ENCODE measurements at regions not wholly inside any gene's neighbourhood (a gene's known extent, or its start where the extent isn't known, plus 50 kb on each side); places are given as distances from the start of the nearest gene placed in this dataset.

DNA sequence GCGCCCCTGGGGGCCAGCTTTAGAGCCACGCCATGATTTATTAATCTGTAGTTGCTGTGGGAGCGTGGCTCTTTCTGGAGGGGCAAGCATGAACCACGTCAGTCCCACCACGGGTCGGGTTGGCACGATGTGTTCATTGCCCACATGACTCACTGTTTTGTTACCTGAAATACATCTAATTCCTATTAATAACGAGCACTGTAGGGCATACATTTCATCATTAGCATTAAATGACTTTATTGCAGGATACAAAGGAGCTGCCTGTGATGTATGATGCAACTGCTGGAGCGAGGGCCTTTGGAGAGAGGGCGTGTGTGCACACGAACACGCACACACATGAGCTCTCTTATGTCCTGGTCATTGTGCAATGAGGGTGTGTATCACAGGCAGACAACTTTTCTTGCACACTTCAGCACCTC lies 127.0 kb downstream of the INHBB start:
- no peak overlapping the region for H3K4me3 ChIP-seq (ENCODE audit: low read depth, low read length)
- TF ChIP-seq, protein P1, sequence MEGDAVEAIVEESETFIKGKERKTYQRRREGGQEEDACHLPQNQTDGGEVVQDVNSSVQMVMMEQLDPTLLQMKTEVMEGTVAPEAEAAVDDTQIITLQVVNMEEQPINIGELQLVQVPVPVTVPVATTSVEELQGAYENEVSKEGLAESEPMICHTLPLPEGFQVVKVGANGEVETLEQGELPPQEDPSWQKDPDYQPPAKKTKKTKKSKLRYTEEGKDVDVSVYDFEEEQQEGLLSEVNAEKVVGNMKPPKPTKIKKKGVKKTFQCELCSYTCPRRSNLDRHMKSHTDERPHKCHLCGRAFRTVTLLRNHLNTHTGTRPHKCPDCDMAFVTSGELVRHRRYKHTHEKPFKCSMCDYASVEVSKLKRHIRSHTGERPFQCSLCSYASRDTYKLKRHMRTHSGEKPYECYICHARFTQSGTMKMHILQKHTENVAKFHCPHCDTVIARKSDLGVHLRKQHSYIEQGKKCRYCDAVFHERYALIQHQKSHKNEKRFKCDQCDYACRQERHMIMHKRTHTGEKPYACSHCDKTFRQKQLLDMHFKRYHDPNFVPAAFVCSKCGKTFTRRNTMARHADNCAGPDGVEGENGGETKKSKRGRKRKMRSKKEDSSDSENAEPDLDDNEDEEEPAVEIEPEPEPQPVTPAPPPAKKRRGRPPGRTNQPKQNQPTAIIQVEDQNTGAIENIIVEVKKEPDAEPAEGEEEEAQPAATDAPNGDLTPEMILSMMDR (IDR thresholded peaks at IDR 0.05; ENCODE audit: insufficient read depth, low read depth, low read length), result no peak
- DNase-seq (ENCODE audit: low read depth), result peak; percentile 8

DNA sequence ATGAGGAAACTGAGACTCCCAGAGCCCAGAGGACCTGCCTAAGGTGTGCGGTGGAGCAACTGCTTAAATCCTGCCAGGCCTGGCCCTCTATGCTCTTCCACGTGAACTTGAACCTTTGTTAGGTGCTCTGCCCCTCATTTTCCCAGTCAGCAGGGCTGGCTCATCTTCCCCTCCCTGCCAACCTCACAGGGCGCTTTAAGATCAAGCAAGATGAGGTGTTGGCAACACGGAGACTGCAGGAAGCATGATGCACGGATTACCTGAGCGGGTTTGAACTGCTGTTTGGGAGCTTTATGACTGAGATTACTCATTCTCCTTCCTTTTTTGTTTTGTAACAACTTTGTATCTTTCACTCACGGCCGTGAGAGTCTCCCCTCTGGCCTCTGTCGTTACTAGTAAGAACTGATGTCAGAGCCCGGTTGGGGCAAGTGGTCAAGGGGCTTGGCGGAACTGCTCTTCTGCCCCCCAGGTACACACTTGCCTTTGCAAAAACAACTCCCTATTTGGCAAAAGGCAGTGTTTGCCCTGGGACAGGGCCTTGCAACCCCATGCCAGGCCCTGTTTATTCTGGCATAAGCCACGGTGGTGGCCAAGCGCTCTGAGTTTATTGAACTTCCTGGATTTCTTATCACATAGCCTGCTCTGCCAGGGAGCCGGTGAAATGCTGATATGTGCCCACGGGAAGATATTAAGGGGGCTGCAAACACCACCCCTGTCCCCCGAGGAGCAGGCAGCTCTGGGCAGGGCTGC lies 127.8 kb downstream of the INHBB start:
- TF ChIP-seq, protein P1 (IDR thresholded peaks at IDR 0.05; ENCODE audit: insufficient read depth, low read depth, low read length), result no peak
- no peak for DNase-seq (ENCODE audit: low read depth)
- no peak overlapping the region for H3K4me3 ChIP-seq (ENCODE audit: low read depth, low read length)

DNA sequence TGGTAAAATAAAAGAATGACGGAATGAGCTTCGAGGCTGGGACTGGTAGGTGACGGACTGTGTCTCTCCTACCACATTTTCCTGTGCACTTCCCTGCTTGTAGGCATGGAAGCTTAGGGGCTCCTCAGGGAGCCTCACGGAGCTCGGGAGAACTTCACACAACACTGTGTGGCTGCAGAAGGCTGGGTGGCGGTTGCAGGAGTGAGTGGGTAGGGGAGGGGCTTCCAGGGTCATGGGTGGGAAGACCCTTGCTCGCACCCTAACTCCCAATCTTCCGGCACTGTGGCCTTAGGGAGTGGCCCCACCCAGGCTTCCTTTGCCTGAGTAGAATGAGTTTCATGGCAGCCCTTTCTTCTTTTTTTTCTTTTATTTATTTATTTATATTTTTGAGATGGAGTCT lies 128.6 kb downstream of the INHBB start:
- TF ChIP-seq, protein P1 (IDR thresholded peaks at IDR 0.05; ENCODE audit: insufficient read depth, low read depth, low read length), result no peak
- no peak overlapping the region for H3K4me3 ChIP-seq (ENCODE audit: low read depth, low read length)
- DNase-seq (ENCODE audit: low read depth), result no peak

DNA sequence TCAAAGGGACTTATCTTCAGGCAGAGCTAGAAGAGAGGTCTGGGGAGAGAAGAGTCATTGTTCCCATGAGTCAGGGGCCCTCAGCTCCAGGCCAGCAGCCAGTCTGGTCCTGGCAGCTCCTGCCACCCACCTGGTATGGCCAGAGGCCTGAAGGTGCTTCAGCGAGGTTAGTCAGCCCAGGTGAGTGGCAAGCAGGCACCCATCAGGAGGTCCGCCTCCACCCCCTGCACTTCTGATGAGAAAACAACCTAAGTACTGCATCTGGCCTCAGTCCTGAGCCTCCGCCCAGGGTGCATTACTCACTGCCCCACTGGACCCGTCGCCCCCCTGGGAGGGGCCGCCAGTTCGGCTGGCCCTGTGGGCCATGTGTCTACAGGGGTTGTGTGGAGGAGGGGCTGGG lies 130.2 kb downstream of the INHBB start:
- no peak for DNase-seq (ENCODE audit: low read depth)
- no peak overlapping the region for H3K4me3 ChIP-seq (ENCODE audit: low read depth, low read length)
- TF ChIP-seq, protein P1 (IDR thresholded peaks at IDR 0.05; ENCODE audit: insufficient read depth, low read depth, low read length), result no peak

DNA sequence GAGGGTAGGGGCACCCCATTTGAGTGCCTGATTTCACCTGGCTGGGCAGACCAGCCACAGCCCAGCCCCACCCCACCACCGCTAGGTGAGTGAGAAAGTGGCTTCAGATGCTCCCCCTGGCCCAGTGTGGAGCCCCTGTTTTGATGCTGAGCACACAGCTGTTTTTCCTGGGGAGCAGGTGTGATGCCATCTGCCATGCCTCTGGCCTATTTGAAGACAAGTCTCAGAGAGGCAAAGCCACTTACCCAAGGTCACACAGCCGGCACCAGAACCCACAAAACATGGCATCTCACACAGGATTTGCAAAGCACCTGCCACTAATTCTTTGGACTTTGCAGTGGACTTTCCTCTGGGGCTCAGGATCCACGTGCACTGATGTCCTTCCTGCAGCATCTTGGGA lies 131.3 kb downstream of the INHBB start:
- no peak for DNase-seq (ENCODE audit: low read depth)
- TF ChIP-seq, protein P1 (IDR thresholded peaks at IDR 0.05; ENCODE audit: insufficient read depth, low read depth, low read length), result no peak
- H3K4me3 ChIP-seq (ENCODE audit: low read depth, low read length), result no peak overlapping the region

DNA sequence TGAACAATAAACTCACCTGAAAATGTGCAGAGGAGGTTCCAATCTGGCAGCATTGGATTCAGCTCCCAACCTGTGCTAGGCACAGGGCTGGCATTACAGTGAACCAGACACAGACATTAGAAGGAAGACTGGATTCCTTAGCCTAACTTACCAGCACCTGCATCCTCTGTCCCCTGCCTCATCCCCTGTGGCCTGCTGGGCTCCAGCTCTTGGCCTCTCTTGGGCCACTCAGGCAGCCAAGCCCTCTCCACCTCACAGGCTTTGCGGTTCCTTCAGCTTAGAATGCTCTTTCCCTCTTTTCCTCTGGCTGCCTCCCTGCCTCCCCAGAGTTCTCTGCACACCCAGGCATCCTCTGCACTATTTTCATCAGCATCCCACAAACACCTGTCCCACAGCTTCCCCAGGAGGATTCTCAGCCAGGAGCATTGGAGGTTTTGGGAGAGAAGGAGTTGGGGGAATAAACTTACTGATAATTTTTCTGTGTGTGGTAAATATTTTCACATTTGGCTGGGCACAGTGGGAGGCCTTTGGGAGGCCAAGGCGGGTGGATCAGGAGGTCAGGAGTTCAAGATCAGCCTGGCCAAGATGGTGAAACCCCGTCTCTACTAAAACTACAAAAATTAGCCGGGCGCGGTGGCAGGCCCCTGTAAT lies 132.0 kb downstream of the INHBB start:
- no peak overlapping the region for H3K4me3 ChIP-seq (ENCODE audit: low read depth, low read length)
- DNase-seq (ENCODE audit: low read depth), result no peak
- TF ChIP-seq, protein P1 (IDR thresholded peaks at IDR 0.05; ENCODE audit: insufficient read depth, low read depth, low read length), result no peak
